WTC11 (cell line): ENCODE measurements at regions not wholly inside any gene's neighbourhood (a gene's known extent, or its start where the extent isn't known, plus 50 kb on each side); places are given as distances from the start of the nearest gene placed in this dataset.
A peak's percentile ranks its signal among the peaks of the same experiment; 100 is the strongest.

ENCODE experiments used
- ATAC-seq: fragments of 200-7000 bp; cut with Tn5 transposase; 2 replicates; pipeline ENCODE4 v1.10.0; 2021; ENCODE audit warnings: mild to moderate bottlenecking, moderate library complexity
- CTCF ChIA-PET: fragments of 300-600 bp; sonication (Branson Sonifier 250); formaldehyde crosslinking; loops from one replicate; lab custom pipeline; 2021; ENCODE audit warnings: antibody characterized with exemption; lab: Charles Lee
- POLR2A ChIA-PET: fragments of 350-600 bp; sonication (Branson Sonifier 250); formaldehyde crosslinking; loops from one replicate; lab custom pipeline; 2021; ENCODE audit warnings: antibody characterized with exemption; lab: Charles Lee
- DNase-seq: peaks from one replicate; pipeline ENCODE4 v3.0.0; 2021; ENCODE audit warnings: low spot score
- H3K27ac Mint-ChIP-seq: 2 replicates; pipeline ENCODE4 v1.8.0; 2021; ENCODE audit warnings: mixed read lengths
- H3K27me3 Mint-ChIP-seq: 2 replicates; pipeline ENCODE4 v1.8.0; 2021; ENCODE audit warnings: low read depth, mild to moderate bottlenecking, moderate library complexity, mixed read lengths
- H3K36me3 Mint-ChIP-seq: 2 replicates; pipeline ENCODE4 v1.8.0; 2021; ENCODE audit warnings: mixed read lengths
- H3K4me1 Mint-ChIP-seq: 2 replicates; pipeline ENCODE4 v1.8.0; 2022; ENCODE audit warnings: mixed read lengths
- H3K4me3 Mint-ChIP-seq: 2 replicates; pipeline ENCODE4 v1.8.0; 2021; ENCODE audit warnings: mild to moderate bottlenecking, moderate library complexity, mixed read lengths
- H3K9me3 Mint-ChIP-seq: 2 replicates; pipeline ENCODE4 v1.8.0; 2021; ENCODE audit warnings: mixed read lengths
- ATF1 ChIP-seq: sonication (generic); formaldehyde crosslinking; IDR thresholded peaks from 2 replicates; pipeline ENCODE4 v1.8.1; 2023; ENCODE audit warnings: mild to moderate bottlenecking, moderate library complexity, missing genetic modification reagents
- ELF4 ChIP-seq: sonication (generic); formaldehyde crosslinking; IDR thresholded peaks from 2 replicates; pipeline ENCODE4 v1.8.1; 2022; ENCODE audit warnings: low read depth, mild to moderate bottlenecking, moderate library complexity, missing genetic modification reagents
- ETV6 ChIP-seq: sonication (generic); formaldehyde crosslinking; IDR thresholded peaks from 2 replicates; pipeline ENCODE4 v1.8.1; 2022; ENCODE audit warnings: mild to moderate bottlenecking, missing genetic modification reagents
- FOXJ3 ChIP-seq: sonication (generic); formaldehyde crosslinking; IDR thresholded peaks from 2 replicates; pipeline ENCODE4 v1.9.0; 2021; ENCODE audit warnings: missing genetic modification reagents, mild to moderate bottlenecking, borderline replicate concordance
- GRHL2 ChIP-seq: fragments of 250-450 bp; sonication (Bioruptor Pico); IDR thresholded peaks from 2 replicates; pipeline ENCODE4 v1.8.0; 2022; ENCODE audit warnings: mild to moderate bottlenecking, moderate library complexity; ENCODE audit not compliant: insufficient replicate concordance, severe bottlenecking
- MYBL2 ChIP-seq: sonication (generic); formaldehyde crosslinking; IDR thresholded peaks from 2 replicates; pipeline ENCODE4 v1.8.1; 2023; ENCODE audit warnings: mild to moderate bottlenecking, moderate library complexity, missing genetic modification reagents
- NFE2L1 ChIP-seq: sonication (generic); formaldehyde crosslinking; IDR thresholded peaks from 2 replicates; pipeline ENCODE4 v1.8.1; 2023; ENCODE audit warnings: missing genetic modification reagents
- NFYB ChIP-seq: sonication (generic); formaldehyde crosslinking; conservative IDR thresholded peaks from 2 replicates; pipeline ENCODE4 v1.8.0; 2022; ENCODE audit warnings: low read depth, missing genetic modification reagents
- NR3C1 ChIP-seq: sonication (generic); formaldehyde crosslinking; conservative IDR thresholded peaks from 2 replicates; pipeline ENCODE4 v1.8.1; 2023; ENCODE audit warnings: low read depth, mild to moderate bottlenecking, missing genetic modification reagents
- RORB ChIP-seq: fragments of 250-450 bp; sonication (Bioruptor Pico); IDR thresholded peaks from 2 replicates; pipeline ENCODE4 v1.9.0; 2021; ENCODE audit warnings: mild to moderate bottlenecking
- SMAD4 ChIP-seq: sonication (generic); formaldehyde crosslinking; IDR thresholded peaks from 2 replicates; pipeline ENCODE4 v1.8.0; 2022; ENCODE audit warnings: mild to moderate bottlenecking, missing genetic modification reagents
- TP53 ChIP-seq: sonication (generic); formaldehyde crosslinking; IDR thresholded peaks from 2 replicates; pipeline ENCODE4 v1.8.1; 2023; ENCODE audit warnings: mild to moderate bottlenecking, missing genetic modification reagents
- ZNF138 ChIP-seq: sonication (generic); formaldehyde crosslinking; conservative IDR thresholded peaks from 2 replicates; pipeline ENCODE4 v1.8.1; 2022; ENCODE audit warnings: mild to moderate bottlenecking, moderate library complexity, missing genetic modification reagents
- ZNF317 ChIP-seq: sonication (generic); formaldehyde crosslinking; IDR thresholded peaks from 2 replicates; pipeline ENCODE4 v1.8.1; 2023; ENCODE audit warnings: low read depth, mild to moderate bottlenecking, moderate library complexity, missing genetic modification reagents, borderline replicate concordance
- ZNF671 ChIP-seq: fragments of 250-450 bp; sonication (Bioruptor Pico); IDR thresholded peaks from 2 replicates; pipeline ENCODE4 v1.8.0; 2021; ENCODE audit warnings: mild to moderate bottlenecking
- TF ChIP-seq, protein P1 (sequence below): sonication (generic); formaldehyde crosslinking; IDR thresholded peaks from 2 replicates; pipeline ENCODE4 v1.8.1; 2022; ENCODE audit warnings: missing genetic modification reagents, borderline replicate concordance
- TF ChIP-seq, protein P2 (sequence below): fragments of 200-600 bp; IDR thresholded peaks from 2 replicates; pipeline ENCODE4 v1.8.0; 2022; ENCODE audit warnings: antibody characterized with exemption
- TF ChIP-seq, protein P3 (sequence below): fragments of 250-450 bp; sonication (Bioruptor Pico); IDR thresholded peaks from 2 replicates; pipeline ENCODE4 v1.9.0; 2021; ENCODE audit warnings: mild to moderate bottlenecking
- TF ChIP-seq, protein P4 (sequence below): fragments of 250-450 bp; sonication (Bioruptor Pico); IDR thresholded peaks from 2 replicates; pipeline ENCODE4 v1.9.0; 2021; ENCODE audit warnings: mild to moderate bottlenecking, borderline replicate concordance
- TF ChIP-seq, protein P5 (sequence below): sonication (generic); formaldehyde crosslinking; IDR thresholded peaks from 2 replicates; pipeline ENCODE4 v1.8.1; 2023; ENCODE audit warnings: mild to moderate bottlenecking, missing genetic modification reagents, moderate library complexity
- TF ChIP-seq, protein P6 (sequence below): sonication (generic); formaldehyde crosslinking; IDR thresholded peaks from 2 replicates; pipeline ENCODE4 v1.8.1; 2022; ENCODE audit warnings: mild to moderate bottlenecking, missing genetic modification reagents, moderate library complexity, borderline replicate concordance
- TF ChIP-seq, protein P7 (sequence below): sonication (generic); formaldehyde crosslinking; IDR thresholded peaks from 2 replicates; pipeline ENCODE4 v1.8.1; 2022; ENCODE audit warnings: low read depth, missing genetic modification reagents, borderline replicate concordance

DNA sequence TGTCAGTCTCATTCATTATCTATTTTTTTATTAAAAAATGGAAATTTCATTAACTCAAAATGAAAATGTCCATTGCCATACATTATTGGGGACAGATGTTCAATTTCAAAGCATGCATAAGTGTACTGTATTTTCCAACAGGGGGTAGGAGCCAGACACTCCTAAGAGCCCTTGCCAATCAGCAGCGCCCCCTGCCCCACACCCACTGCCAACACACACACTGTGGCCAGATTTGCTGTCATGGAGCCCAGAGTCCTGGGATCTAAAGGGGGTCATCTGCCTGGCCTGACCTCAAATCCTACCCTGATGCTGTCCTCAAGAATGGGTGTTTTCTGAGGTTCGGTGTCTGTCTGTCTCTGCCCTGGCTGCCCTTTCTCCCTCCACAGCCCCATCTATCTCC is 162.2 kb upstream of the TWIST2 start:
- DNase-seq: peak; percentile 57
- TF ChIP-seq, protein P1, sequence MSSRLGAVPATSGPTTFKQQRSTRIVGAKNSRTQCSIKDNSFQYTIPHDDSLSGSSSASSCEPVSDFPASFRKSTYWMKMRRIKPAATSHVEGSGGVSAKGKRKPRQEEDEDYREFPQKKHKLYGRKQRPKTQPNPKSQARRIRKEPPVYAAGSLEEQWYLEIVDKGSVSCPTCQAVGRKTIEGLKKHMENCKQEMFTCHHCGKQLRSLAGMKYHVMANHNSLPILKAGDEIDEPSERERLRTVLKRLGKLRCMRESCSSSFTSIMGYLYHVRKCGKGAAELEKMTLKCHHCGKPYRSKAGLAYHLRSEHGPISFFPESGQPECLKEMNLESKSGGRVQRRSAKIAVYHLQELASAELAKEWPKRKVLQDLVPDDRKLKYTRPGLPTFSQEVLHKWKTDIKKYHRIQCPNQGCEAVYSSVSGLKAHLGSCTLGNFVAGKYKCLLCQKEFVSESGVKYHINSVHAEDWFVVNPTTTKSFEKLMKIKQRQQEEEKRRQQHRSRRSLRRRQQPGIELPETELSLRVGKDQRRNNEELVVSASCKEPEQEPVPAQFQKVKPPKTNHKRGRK (CRISPR knock-in tag): no peak
- TF ChIP-seq, protein P2, sequence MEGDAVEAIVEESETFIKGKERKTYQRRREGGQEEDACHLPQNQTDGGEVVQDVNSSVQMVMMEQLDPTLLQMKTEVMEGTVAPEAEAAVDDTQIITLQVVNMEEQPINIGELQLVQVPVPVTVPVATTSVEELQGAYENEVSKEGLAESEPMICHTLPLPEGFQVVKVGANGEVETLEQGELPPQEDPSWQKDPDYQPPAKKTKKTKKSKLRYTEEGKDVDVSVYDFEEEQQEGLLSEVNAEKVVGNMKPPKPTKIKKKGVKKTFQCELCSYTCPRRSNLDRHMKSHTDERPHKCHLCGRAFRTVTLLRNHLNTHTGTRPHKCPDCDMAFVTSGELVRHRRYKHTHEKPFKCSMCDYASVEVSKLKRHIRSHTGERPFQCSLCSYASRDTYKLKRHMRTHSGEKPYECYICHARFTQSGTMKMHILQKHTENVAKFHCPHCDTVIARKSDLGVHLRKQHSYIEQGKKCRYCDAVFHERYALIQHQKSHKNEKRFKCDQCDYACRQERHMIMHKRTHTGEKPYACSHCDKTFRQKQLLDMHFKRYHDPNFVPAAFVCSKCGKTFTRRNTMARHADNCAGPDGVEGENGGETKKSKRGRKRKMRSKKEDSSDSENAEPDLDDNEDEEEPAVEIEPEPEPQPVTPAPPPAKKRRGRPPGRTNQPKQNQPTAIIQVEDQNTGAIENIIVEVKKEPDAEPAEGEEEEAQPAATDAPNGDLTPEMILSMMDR: 0 out of 2 replicates have a peak, but pooled peaks have one; percentile 24
- TF ChIP-seq NR3C1 (CRISPR knock-in tag) (no peak), ELF4 (no peak), ETV6 (CRISPR knock-in tag) (no peak), ZNF138 (CRISPR knock-in tag) (no peak)
- no peaks in the 10 kb centered on the region for H3K27me3 Mint-ChIP-seq
- H3K27ac Mint-ChIP-seq: no peak overlapping the region
- H3K4me3 Mint-ChIP-seq: no peak overlapping the region
- peak; percentile 86 for ATAC-seq
- peaks cover 3% of the 10 kb centered on the region for H3K9me3 Mint-ChIP-seq
- peaks cover 9% of the 10 kb centered on the region for H3K4me1 Mint-ChIP-seq
- no peaks in the 10 kb centered on the region for H3K36me3 Mint-ChIP-seq
- CTCF ChIA-PET: no interaction called here
- POLR2A ChIA-PET: no interaction called here

DNA sequence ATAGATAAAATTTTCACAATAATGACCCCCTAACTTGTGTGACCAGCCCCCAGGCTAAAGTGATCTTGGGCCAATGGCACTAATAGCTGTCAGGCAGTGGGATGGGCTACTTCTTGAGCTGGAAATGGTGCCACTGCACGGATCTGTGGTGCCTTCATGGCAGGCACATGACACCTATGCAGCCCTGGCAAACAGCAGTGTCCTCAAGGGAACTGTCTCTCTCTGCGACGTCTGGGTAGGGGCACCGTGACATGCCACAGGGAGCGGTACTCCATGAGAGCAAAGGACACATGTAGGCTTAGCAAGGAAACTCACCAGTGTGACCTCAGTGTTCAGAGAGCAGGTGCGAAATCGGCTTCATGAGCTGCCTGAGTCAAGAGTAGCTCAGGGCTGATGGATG is 161.7 kb upstream of the TWIST2 start:
- H3K27me3 Mint-ChIP-seq: no peaks in the 10 kb centered on the region
- POLR2A ChIA-PET: no interaction called here
- no peak overlapping the region for H3K4me3 Mint-ChIP-seq
- peaks cover 3% of the 10 kb centered on the region; the same call in 1 of the 2 replicates for H3K9me3 Mint-ChIP-seq
- no peak overlapping the region for H3K27ac Mint-ChIP-seq
- ATAC-seq (no peak), DNase-seq (no peak)
- peaks cover 9% of the 10 kb centered on the region for H3K4me1 Mint-ChIP-seq
- CTCF ChIA-PET: interaction anchor here (0.6 to 1.4 kb wide), 4 partner anchors 9 to 173 kb away, joined by 3 to 4 read pairs (median 4); no protein-coding TSS in a partner anchor
- no peaks in the 10 kb centered on the region for H3K36me3 Mint-ChIP-seq
- TF ChIP-seq, protein P3, sequence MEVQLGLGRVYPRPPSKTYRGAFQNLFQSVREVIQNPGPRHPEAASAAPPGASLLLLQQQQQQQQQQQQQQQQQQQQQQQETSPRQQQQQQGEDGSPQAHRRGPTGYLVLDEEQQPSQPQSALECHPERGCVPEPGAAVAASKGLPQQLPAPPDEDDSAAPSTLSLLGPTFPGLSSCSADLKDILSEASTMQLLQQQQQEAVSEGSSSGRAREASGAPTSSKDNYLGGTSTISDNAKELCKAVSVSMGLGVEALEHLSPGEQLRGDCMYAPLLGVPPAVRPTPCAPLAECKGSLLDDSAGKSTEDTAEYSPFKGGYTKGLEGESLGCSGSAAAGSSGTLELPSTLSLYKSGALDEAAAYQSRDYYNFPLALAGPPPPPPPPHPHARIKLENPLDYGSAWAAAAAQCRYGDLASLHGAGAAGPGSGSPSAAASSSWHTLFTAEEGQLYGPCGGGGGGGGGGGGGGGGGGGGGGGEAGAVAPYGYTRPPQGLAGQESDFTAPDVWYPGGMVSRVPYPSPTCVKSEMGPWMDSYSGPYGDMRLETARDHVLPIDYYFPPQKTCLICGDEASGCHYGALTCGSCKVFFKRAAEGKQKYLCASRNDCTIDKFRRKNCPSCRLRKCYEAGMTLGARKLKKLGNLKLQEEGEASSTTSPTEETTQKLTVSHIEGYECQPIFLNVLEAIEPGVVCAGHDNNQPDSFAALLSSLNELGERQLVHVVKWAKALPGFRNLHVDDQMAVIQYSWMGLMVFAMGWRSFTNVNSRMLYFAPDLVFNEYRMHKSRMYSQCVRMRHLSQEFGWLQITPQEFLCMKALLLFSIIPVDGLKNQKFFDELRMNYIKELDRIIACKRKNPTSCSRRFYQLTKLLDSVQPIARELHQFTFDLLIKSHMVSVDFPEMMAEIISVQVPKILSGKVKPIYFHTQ (CRISPR knock-in tag): no peak
- TF ChIP-seq ZNF317 (CRISPR knock-in tag) (no peak), NFYB (no peak), SMAD4 (no peak), GRHL2 (CRISPR knock-in tag) (no peak), ZNF671 (CRISPR knock-in tag) (no peak), TP53 (CRISPR knock-in tag) (no peak), ATF1 (CRISPR knock-in tag) (no peak), FOXJ3 (CRISPR knock-in tag) (no peak), NFE2L1 (CRISPR knock-in tag) (no peak), MYBL2 (no peak), RORB (CRISPR knock-in tag) (no peak)
- TF ChIP-seq, protein P4, sequence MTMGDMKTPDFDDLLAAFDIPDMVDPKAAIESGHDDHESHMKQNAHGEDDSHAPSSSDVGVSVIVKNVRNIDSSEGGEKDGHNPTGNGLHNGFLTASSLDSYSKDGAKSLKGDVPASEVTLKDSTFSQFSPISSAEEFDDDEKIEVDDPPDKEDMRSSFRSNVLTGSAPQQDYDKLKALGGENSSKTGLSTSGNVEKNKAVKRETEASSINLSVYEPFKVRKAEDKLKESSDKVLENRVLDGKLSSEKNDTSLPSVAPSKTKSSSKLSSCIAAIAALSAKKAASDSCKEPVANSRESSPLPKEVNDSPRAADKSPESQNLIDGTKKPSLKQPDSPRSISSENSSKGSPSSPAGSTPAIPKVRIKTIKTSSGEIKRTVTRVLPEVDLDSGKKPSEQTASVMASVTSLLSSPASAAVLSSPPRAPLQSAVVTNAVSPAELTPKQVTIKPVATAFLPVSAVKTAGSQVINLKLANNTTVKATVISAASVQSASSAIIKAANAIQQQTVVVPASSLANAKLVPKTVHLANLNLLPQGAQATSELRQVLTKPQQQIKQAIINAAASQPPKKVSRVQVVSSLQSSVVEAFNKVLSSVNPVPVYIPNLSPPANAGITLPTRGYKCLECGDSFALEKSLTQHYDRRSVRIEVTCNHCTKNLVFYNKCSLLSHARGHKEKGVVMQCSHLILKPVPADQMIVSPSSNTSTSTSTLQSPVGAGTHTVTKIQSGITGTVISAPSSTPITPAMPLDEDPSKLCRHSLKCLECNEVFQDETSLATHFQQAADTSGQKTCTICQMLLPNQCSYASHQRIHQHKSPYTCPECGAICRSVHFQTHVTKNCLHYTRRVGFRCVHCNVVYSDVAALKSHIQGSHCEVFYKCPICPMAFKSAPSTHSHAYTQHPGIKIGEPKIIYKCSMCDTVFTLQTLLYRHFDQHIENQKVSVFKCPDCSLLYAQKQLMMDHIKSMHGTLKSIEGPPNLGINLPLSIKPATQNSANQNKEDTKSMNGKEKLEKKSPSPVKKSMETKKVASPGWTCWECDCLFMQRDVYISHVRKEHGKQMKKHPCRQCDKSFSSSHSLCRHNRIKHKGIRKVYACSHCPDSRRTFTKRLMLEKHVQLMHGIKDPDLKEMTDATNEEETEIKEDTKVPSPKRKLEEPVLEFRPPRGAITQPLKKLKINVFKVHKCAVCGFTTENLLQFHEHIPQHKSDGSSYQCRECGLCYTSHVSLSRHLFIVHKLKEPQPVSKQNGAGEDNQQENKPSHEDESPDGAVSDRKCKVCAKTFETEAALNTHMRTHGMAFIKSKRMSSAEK (CRISPR knock-in tag): no peak
- TF ChIP-seq, protein P5, sequence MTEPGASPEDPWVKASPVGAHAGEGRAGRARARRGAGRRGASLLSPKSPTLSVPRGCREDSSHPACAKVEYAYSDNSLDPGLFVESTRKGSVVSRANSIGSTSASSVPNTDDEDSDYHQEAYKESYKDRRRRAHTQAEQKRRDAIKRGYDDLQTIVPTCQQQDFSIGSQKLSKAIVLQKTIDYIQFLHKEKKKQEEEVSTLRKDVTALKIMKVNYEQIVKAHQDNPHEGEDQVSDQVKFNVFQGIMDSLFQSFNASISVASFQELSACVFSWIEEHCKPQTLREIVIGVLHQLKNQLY (CRISPR knock-in tag): no peak
- TF ChIP-seq, protein P6, sequence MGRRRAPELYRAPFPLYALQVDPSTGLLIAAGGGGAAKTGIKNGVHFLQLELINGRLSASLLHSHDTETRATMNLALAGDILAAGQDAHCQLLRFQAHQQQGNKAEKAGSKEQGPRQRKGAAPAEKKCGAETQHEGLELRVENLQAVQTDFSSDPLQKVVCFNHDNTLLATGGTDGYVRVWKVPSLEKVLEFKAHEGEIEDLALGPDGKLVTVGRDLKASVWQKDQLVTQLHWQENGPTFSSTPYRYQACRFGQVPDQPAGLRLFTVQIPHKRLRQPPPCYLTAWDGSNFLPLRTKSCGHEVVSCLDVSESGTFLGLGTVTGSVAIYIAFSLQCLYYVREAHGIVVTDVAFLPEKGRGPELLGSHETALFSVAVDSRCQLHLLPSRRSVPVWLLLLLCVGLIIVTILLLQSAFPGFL (CRISPR knock-in tag): no peak
- TF ChIP-seq, protein P7, sequence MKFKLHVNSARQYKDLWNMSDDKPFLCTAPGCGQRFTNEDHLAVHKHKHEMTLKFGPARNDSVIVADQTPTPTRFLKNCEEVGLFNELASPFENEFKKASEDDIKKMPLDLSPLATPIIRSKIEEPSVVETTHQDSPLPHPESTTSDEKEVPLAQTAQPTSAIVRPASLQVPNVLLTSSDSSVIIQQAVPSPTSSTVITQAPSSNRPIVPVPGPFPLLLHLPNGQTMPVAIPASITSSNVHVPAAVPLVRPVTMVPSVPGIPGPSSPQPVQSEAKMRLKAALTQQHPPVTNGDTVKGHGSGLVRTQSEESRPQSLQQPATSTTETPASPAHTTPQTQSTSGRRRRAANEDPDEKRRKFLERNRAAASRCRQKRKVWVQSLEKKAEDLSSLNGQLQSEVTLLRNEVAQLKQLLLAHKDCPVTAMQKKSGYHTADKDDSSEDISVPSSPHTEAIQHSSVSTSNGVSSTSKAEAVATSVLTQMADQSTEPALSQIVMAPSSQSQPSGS (CRISPR knock-in tag): no peak
